ENCODE measurements at regions not wholly inside any gene's neighbourhood (a gene's known extent, or its start where the extent isn't known, plus 50 kb on each side); places are given as distances from the start of the nearest gene placed in this dataset.

- H3K36me3 ChIP-seq: no peaks in the 10 kb centered on the region
- no peak overlapping the region for H3K27ac ChIP-seq
- DNase-seq (no peak), ATAC-seq (no peak)
- H3K4me3 ChIP-seq: no peak overlapping the region
- TF ChIP-seq CTCF (IDR thresholded peaks at IDR 0.05): no peak
- no peaks in the 10 kb centered on the region for H3K9me3 ChIP-seq
- intact Hi-C loops (cut with DNase I): no loop called here
- H3K4me1 ChIP-seq: no peaks in the 10 kb centered on the region
- H3K27me3 ChIP-seq: peaks cover 0 to 7% of the 10 kb centered on the region in 2 donors
Observed at GRCh38 chr12:107359382-107359781, 266.0 kb upstream of the CRY1 start.

- ATAC-seq: no peak
- no peak for TF ChIP-seq CTCF (IDR thresholded peaks at IDR 0.05)
- intact Hi-C loops (cut with DNase I): no loop called here
Observed at GRCh38 chr12:107360033-107360432, 266.7 kb upstream of the CRY1 start.

GRCh38 chr12:107360482-107360881 lies 267.1 kb upstream of the CRY1 start:
- TF ChIP-seq CTCF (IDR thresholded peaks at IDR 0.05): no peak
- no peaks in the 10 kb centered on the region for H3K36me3 ChIP-seq
- no peak overlapping the region for H3K27ac ChIP-seq
- ATAC-seq (no peak), DNase-seq (no peak)
- no peaks in the 10 kb centered on the region for H3K4me1 ChIP-seq
- H3K9me3 ChIP-seq: no peaks in the 10 kb centered on the region
- intact Hi-C loops (cut with DNase I): no loop called here
- H3K27me3 ChIP-seq: peaks cover 0 to 7% of the 10 kb centered on the region in 2 donors
- no peak overlapping the region for H3K4me3 ChIP-seq

More at GRCh38 chr12:107360033-107360432, 266.7 kb upstream of the CRY1 start:
- Histone ChIP-seq H3K27me3 (peaks cover 0 to 7% of the 10 kb centered on the region in 2 donors), H3K36me3 (no peaks in the 10 kb centered on the region), H3K27ac (no peak overlapping the region), H3K9me3 (no peaks in the 10 kb centered on the region), H3K4me1 (no peaks in the 10 kb centered on the region), H3K4me3 (no peak overlapping the region)
- no peak for DNase-seq

GRCh38 chr12:107361970-107362369 lies 268.6 kb upstream of the CRY1 start:
- ATAC-seq (no peak), DNase-seq (no peak)
- no peaks in the 10 kb centered on the region for H3K36me3 ChIP-seq
- H3K4me1 ChIP-seq: no peaks in the 10 kb centered on the region
- no peak overlapping the region for H3K4me3 ChIP-seq
- no peaks in the 10 kb centered on the region for H3K9me3 ChIP-seq
- H3K27me3 ChIP-seq: peaks cover 0 to 7% of the 10 kb centered on the region in 2 donors
- intact Hi-C loops (cut with DNase I): no loop called here
- no peak for TF ChIP-seq CTCF (IDR thresholded peaks at IDR 0.05)
- no peak overlapping the region for H3K27ac ChIP-seq

- intact Hi-C loops (cut with DNase I): no loop called here
- Histone ChIP-seq H3K9me3 (no peaks in the 10 kb centered on the region), H3K36me3 (no peaks in the 10 kb centered on the region), H3K4me1 (no peaks in the 10 kb centered on the region), H3K27ac (no peak overlapping the region), H3K27me3 (peaks cover 0 to 7% of the 10 kb centered on the region in 2 donors), H3K4me3 (no peak overlapping the region)
- ATAC-seq (no peak), DNase-seq (no peak)
- TF ChIP-seq CTCF (IDR thresholded peaks at IDR 0.05): no peak
Observed at GRCh38 chr12:107362960-107363359, 269.6 kb upstream of the CRY1 start.

All from left lung (tissue), 4 donors.